CD14-positive monocyte (primary cell): ENCODE measurements at regions not wholly inside any gene's neighbourhood (a gene's known extent, or its start where the extent isn't known, plus 50 kb on each side); places are given as distances from the start of the nearest gene placed in this dataset.

Experiments
- DNase-seq, 3 donors: peaks; one replicate each; pipeline ENCODE4 v3.0.0-alpha.2; 2011 to 2022
- H2AFZ ChIP-seq: 2 replicates; pipeline ENCODE4 v1.6.0; 2012; ENCODE audit warnings: mild to moderate bottlenecking, low read depth, low read length, inconsistent platforms; ENCODE audit not compliant: insufficient read depth, poor library complexity, severe bottlenecking
- H3K27ac ChIP-seq, 2 donors: 1 replicate in 1 of 2; 2 replicates in 1 of 2; pipeline ENCODE4 v1.5.1; 2012 to 2013; ENCODE audit warnings: low read length in 2 of 2, control low read depth in 1 of 2, inconsistent platforms in 1 of 2, low read depth in 1 of 2, mild to moderate bottlenecking in 1 of 2
- H3K27me3 ChIP-seq, 2 donors: one replicate each; pipeline versions ENCODE4 v1.6.0 to v1.6.1; 2011 to 2013; ENCODE audit warnings: low read length in 2 of 2; ENCODE audit not compliant: control insufficient read depth in 2 of 2, insufficient read depth in 2 of 2
- H3K36me3 ChIP-seq, 2 donors: replicated peaks in 1 of 2; 1 replicate in 1 of 2; 2 replicates in 1 of 2; pipeline versions ENCODE4 v1.5.1 to v1.6.1; 2012 to 2013; ENCODE audit warnings: low read length in 2 of 2, control low read depth in 1 of 2, inconsistent platforms in 1 of 2, mild to moderate bottlenecking in 1 of 2; ENCODE audit not compliant: insufficient read depth in 2 of 2, control insufficient read depth in 1 of 2
- H3K4me1 ChIP-seq, 2 donors: 1 replicate in 1 of 2; 2 replicates in 1 of 2; pipeline versions ENCODE4 v1.5.1 to v1.6.1; 2012 to 2013; ENCODE audit warnings: low read length in 2 of 2, control low read depth in 1 of 2, inconsistent platforms in 1 of 2, mild to moderate bottlenecking in 1 of 2, moderate library complexity in 1 of 2; ENCODE audit not compliant: insufficient read depth in 2 of 2, control insufficient read depth in 1 of 2
- H3K4me2 ChIP-seq: replicated peaks from 2 replicates; pipeline ENCODE3; 2012; ENCODE audit warnings: low read length, moderate library complexity, mild to moderate bottlenecking; ENCODE audit not compliant: poor library complexity, severe bottlenecking; ENCODE audit errors: extremely low read depth
- H3K4me3 ChIP-seq, 3 experiments: fragments of 200-600 bp in 1 of 3; sonication (generic) in 1 of 3; replicated peaks in 1 of 3; 1 replicate in 2 of 3; 2 replicates in 1 of 3; pipeline ENCODE4 v1.5.1; 2011 to 2013; ENCODE audit warnings: low read length in 3 of 3, mild to moderate bottlenecking in 3 of 3, control low read depth in 2 of 3, low read depth in 2 of 3, inconsistent platforms in 1 of 3, moderate library complexity in 1 of 3
- H3K79me2 ChIP-seq: 2 replicates; pipeline ENCODE4 v1.6.0; 2012; ENCODE audit warnings: mild to moderate bottlenecking, control low read depth, inconsistent platforms, low read length, moderate library complexity; ENCODE audit not compliant: insufficient read depth
- H3K9ac ChIP-seq: 2 replicates; pipeline ENCODE4 v1.6.0; 2017; ENCODE audit warnings: low read length, mild to moderate bottlenecking; ENCODE audit not compliant: insufficient read depth, poor library complexity, severe bottlenecking
- H3K9me3 ChIP-seq, 2 donors: replicated peaks in 1 of 2; 1 replicate in 1 of 2; 2 replicates in 1 of 2; pipeline versions ENCODE4 v1.5.1 to v1.6.1; 2012 to 2013; ENCODE audit warnings: low read length in 2 of 2, control low read depth in 1 of 2; ENCODE audit not compliant: control insufficient read depth in 1 of 2, insufficient read depth in 1 of 2
- H4K20me1 ChIP-seq: 2 replicates; pipeline ENCODE4 v1.6.0; 2012; ENCODE audit warnings: mild to moderate bottlenecking, low read length, control low read depth, moderate library complexity; ENCODE audit not compliant: insufficient read depth
- H3K27ac Mint-ChIP-seq, 7 donors: one replicate each; pipeline ENCODE4 v1.8.0; 2020; ENCODE audit warnings: mild to moderate bottlenecking in 7 of 7, mixed read lengths in 7 of 7, moderate library complexity in 6 of 7, inconsistent platforms in 2 of 7
- H3K27me3 Mint-ChIP-seq, 3 donors: one replicate each; pipeline ENCODE4 v1.8.0; 2021 to 2022; ENCODE audit warnings: low read depth in 3 of 3, mild to moderate bottlenecking in 3 of 3, mixed read lengths in 3 of 3, moderate library complexity in 3 of 3, inconsistent platforms in 1 of 3
- H3K36me3 Mint-ChIP-seq, 2 donors: one replicate each; pipeline ENCODE4 v1.8.0; 2020; ENCODE audit warnings: mixed read lengths in 2 of 2, inconsistent platforms in 1 of 2, mild to moderate bottlenecking in 1 of 2
- H3K4me1 Mint-ChIP-seq: one replicate; pipeline ENCODE4 v1.8.0; 2020; ENCODE audit warnings: mild to moderate bottlenecking, mixed read lengths
- H3K4me3 Mint-ChIP-seq, 2 donors: one replicate each; pipeline ENCODE4 v1.8.0; 2020; ENCODE audit warnings: mild to moderate bottlenecking in 2 of 2, mixed read lengths in 2 of 2, moderate library complexity in 1 of 2
- H3K9me3 Mint-ChIP-seq, 7 donors: one replicate each; pipeline ENCODE4 v1.8.0; 2020 to 2022; ENCODE audit warnings: mixed read lengths in 7 of 7, mild to moderate bottlenecking in 6 of 7, moderate library complexity in 6 of 7, inconsistent platforms in 2 of 7
- WGBS: methylation state at CpG from one replicate; pipeline ENCODE4 v1.1.5; 2013; ENCODE audit warnings: missing lambda C conversion rate; ENCODE audit not compliant: insufficient coverage; 5-methylcytosine and 5-hydroxymethylcytosine counted together
- intact Hi-C, 2 donors: fragments of 100-400 bp; cut with micrococcal nuclease; formaldehyde crosslinking; loops; one replicate each; pipeline versions ENCODE4 v1.15.0 to v1.15.1; 2023
- TF ChIP-seq, protein P1 (sequence below): fragments of 200-600 bp; IDR thresholded peaks from one replicate; pipeline ENCODE4 v1.8.0; 2022; ENCODE audit warnings: antibody characterized with exemption, mild to moderate bottlenecking

DNA sequence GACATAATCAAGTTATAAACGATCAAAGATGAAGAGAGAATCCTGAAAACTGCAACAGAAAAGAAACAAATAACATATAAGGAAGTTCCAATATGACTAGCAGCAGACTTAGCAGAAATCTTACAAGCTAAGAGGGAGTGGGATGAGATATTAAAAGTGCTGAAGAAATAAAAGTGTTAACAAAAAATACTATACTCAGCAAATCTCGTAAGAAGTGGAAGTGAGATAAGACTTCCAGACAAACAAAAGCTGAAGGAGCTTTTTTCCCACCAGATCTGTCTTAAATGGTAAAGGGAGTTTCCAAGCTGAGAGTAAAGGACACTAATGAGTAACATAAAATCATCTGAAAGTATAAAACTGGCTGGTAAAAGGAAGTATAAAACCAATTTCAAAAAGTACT lies 2036.0 kb upstream of the C9orf72 start:
- Histone ChIP-seq H3K4me1 (no peaks in the 10 kb centered on the region), H3K36me3 (no peaks in the 10 kb centered on the region), H3K4me3 (no peak overlapping the region), H3K9ac (no peak overlapping the region), H3K79me2 (no peaks in the 10 kb centered on the region), H4K20me1 (no peaks in the 10 kb centered on the region), H3K9me3 (no peaks in the 10 kb centered on the region), H3K27ac (no peak overlapping the region), H3K27me3 (no peaks in the 10 kb centered on the region), H3K4me2 (no peak overlapping the region), H2AFZ (no peak overlapping the region)
- Mint-ChIP-seq H3K27me3 (no peaks in the 10 kb centered on the region), H3K27ac (no peak overlapping the region), H3K36me3 (no peaks in the 10 kb centered on the region), H3K9me3 (peaks cover 0 to 8% (median 3%) of the 10 kb centered on the region in 7 donors), H3K4me1 (peaks cover 10% of the 10 kb centered on the region), H3K4me3 (no peak overlapping the region)
- DNase-seq, result no peak
- TF ChIP-seq, protein P1, sequence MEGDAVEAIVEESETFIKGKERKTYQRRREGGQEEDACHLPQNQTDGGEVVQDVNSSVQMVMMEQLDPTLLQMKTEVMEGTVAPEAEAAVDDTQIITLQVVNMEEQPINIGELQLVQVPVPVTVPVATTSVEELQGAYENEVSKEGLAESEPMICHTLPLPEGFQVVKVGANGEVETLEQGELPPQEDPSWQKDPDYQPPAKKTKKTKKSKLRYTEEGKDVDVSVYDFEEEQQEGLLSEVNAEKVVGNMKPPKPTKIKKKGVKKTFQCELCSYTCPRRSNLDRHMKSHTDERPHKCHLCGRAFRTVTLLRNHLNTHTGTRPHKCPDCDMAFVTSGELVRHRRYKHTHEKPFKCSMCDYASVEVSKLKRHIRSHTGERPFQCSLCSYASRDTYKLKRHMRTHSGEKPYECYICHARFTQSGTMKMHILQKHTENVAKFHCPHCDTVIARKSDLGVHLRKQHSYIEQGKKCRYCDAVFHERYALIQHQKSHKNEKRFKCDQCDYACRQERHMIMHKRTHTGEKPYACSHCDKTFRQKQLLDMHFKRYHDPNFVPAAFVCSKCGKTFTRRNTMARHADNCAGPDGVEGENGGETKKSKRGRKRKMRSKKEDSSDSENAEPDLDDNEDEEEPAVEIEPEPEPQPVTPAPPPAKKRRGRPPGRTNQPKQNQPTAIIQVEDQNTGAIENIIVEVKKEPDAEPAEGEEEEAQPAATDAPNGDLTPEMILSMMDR, result no peak
- intact Hi-C loops, result no loop called here
- no CpG with 5 or more reads among the region's 2 CpGs for WGBS

DNA sequence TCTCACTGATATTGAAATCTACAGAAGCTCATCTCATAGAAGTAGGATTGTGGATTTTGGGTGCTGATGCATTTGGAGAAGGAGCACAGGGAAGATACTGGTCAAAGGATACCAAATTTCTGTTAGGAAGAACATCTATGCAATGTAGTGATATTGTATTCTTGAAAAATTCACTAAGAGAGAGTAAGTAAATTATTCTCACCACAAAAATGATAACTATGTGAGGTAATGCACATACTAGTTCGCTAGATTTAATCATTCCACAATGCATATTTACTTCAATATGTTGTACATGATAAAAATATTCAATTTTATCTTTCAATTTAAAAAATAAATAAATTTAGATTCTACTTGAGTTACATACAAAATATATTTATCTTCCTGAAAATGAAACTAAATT lies 2040.5 kb upstream of the C9orf72 start:
- Histone ChIP-seq H3K27ac (no peak overlapping the region), H3K4me3 (no peak overlapping the region), H3K36me3 (no peaks in the 10 kb centered on the region), H3K9ac (no peak overlapping the region), H3K4me1 (peaks cover 0 to 3% of the 10 kb centered on the region in 2 donors), H3K27me3 (no peaks in the 10 kb centered on the region), H3K4me2 (no peak overlapping the region), H2AFZ (no peak overlapping the region), H3K9me3 (no peaks in the 10 kb centered on the region), H4K20me1 (no peaks in the 10 kb centered on the region), H3K79me2 (no peaks in the 10 kb centered on the region)
- TF ChIP-seq, protein P1, result no peak
- Mint-ChIP-seq H3K4me1 (peaks cover 16% of the 10 kb centered on the region), H3K4me3 (no peak overlapping the region), H3K27me3 (no peaks in the 10 kb centered on the region), H3K9me3 (peaks cover 0 to 5% (median 2%) of the 10 kb centered on the region in 7 donors), H3K36me3 (no peaks in the 10 kb centered on the region), H3K27ac (no peak overlapping the region)
- no CpG with 5 or more reads among the region's 1 CpG for WGBS
- intact Hi-C loops, result no loop called here
- DNase-seq, result no peak
